ENCODE measurements at regions not wholly inside any gene's neighbourhood (a gene's known extent, or its start where the extent isn't known, plus 50 kb on each side); places are given as distances from the start of the nearest gene placed in this dataset.
A peak's percentile ranks its signal among the peaks of the same experiment; 100 is the strongest.
"Not testable (repeated sequence)": the region's sequence is repeated elsewhere in the genome, so short reads cannot be mapped to it uniquely, and the experiment has no call there.

- H3K27me3 Mint-ChIP-seq (ENCODE audit: low read depth) = peaks cover 4% of the 10 kb centered on the region
- H3K4me3 Mint-ChIP-seq = peak overlapping the region; percentile 13
- H3K4me1 Mint-ChIP-seq = peaks cover 35% of the 10 kb centered on the region
- no peak for DNase-seq (ENCODE audit: low read depth, low spot score)
- peak overlapping the region; percentile 88 for H3K27ac Mint-ChIP-seq (ENCODE audit: unreplicated experiment)
- peaks cover 5% of the 10 kb centered on the region for H3K9me3 Mint-ChIP-seq
- no peaks in the 10 kb centered on the region for H3K36me3 Mint-ChIP-seq (ENCODE audit: low read depth)
- TF ChIP-seq, protein P1, sequence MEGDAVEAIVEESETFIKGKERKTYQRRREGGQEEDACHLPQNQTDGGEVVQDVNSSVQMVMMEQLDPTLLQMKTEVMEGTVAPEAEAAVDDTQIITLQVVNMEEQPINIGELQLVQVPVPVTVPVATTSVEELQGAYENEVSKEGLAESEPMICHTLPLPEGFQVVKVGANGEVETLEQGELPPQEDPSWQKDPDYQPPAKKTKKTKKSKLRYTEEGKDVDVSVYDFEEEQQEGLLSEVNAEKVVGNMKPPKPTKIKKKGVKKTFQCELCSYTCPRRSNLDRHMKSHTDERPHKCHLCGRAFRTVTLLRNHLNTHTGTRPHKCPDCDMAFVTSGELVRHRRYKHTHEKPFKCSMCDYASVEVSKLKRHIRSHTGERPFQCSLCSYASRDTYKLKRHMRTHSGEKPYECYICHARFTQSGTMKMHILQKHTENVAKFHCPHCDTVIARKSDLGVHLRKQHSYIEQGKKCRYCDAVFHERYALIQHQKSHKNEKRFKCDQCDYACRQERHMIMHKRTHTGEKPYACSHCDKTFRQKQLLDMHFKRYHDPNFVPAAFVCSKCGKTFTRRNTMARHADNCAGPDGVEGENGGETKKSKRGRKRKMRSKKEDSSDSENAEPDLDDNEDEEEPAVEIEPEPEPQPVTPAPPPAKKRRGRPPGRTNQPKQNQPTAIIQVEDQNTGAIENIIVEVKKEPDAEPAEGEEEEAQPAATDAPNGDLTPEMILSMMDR (conservative IDR thresholded peaks at IDR 0.05) = no peak
Measured at GRCh38 chr1:14403961-14404645, 194.4 kb upstream of the KAZN start.

- H3K9me3 Mint-ChIP-seq = peaks cover 2% of the 10 kb centered on the region
- H3K36me3 Mint-ChIP-seq (ENCODE audit: low read depth) = no peaks in the 10 kb centered on the region
- TF ChIP-seq, protein P1 (conservative IDR thresholded peaks at IDR 0.05) = no peak
- no peak for DNase-seq (ENCODE audit: low read depth, low spot score)
- peaks cover 35% of the 10 kb centered on the region for H3K4me1 Mint-ChIP-seq
- H3K4me3 Mint-ChIP-seq = peak overlapping the region; percentile 13
- no peaks in the 10 kb centered on the region for H3K27me3 Mint-ChIP-seq (ENCODE audit: low read depth)
- H3K27ac Mint-ChIP-seq (ENCODE audit: unreplicated experiment) = peak overlapping the region; percentile 88
Measured at GRCh38 chr1:14404862-14405301, 193.6 kb upstream of the KAZN start.

GRCh38 chr1:14412235-14412634 is 186.2 kb upstream of the KAZN start:
- Mint-ChIP-seq H3K36me3 (ENCODE audit: low read depth) (no peaks in the 10 kb centered on the region), H3K4me3 (no peak overlapping the region), H3K27ac (ENCODE audit: unreplicated experiment) (no peak overlapping the region), H3K4me1 (peaks cover 2% of the 10 kb centered on the region), H3K27me3 (ENCODE audit: low read depth) (no peaks in the 10 kb centered on the region), H3K9me3 (no peaks in the 10 kb centered on the region)
- TF ChIP-seq, protein P1 (conservative IDR thresholded peaks at IDR 0.05) = no peak
- no peak for DNase-seq (ENCODE audit: low read depth, low spot score)

DNA sequence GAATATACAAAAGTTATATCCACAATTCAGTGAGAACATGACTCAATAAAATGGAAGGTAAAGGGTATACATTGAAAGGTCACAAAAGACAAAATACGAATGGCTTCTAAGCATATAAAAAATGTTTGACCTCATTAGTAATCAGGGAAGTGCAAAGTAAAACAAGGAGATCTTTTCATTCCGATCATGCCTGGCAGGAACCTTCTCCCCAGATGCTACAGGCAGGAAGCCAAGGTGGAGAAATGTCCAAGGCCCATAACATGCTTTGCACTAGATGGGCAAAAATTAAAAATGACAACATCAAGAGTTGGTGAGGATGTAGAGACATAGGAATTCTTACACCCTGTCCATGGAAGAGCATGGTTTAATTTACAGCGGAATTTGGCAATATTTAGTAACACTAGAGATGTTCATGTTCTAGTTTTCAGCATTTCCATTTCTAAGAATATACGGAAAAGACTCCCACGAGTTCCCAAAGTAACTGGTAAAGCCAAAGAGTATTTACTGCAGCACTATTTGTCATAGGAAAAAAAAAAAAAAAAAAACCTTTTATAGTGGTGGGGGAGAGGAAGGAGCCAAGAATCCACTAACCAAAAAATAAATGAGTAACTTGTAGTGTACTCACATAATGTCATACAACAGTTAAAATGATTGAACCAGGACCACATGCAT is 184.5 kb upstream of the KAZN start:
- H3K9me3 Mint-ChIP-seq = no peaks in the 10 kb centered on the region
- H3K27ac Mint-ChIP-seq (ENCODE audit: unreplicated experiment) = no peak overlapping the region
- TF ChIP-seq, protein P1 (conservative IDR thresholded peaks at IDR 0.05) = no peak
- H3K27me3 Mint-ChIP-seq (ENCODE audit: low read depth) = no peaks in the 10 kb centered on the region
- no peak overlapping the region for H3K4me3 Mint-ChIP-seq
- H3K4me1 Mint-ChIP-seq = no peaks in the 10 kb centered on the region
- no peak for DNase-seq (ENCODE audit: low read depth, low spot score)
- no peaks in the 10 kb centered on the region for H3K36me3 Mint-ChIP-seq (ENCODE audit: low read depth)

DNA sequence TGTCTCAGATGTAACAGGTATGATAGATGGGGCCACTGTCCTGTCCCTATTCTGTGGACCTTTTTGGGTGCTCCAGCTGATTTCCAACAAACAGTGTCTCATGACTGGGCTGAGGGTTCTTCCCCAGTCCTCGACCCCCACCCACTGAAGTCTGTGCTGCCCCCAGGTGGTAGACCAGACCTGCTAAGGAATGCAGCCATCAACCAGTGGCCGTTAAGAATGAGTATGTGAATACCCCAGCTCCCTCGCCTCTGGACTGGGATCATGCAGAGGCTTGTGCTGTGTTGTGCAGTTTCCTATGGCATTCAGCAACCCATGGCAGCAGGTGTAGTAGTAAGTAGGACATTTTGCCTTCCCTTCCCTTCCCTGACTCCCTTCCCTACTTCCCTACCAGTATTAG is 183.1 kb upstream of the KAZN start:
- no peak for DNase-seq (ENCODE audit: low read depth, low spot score)
- no peaks in the 10 kb centered on the region for H3K4me1 Mint-ChIP-seq
- no peaks in the 10 kb centered on the region for H3K9me3 Mint-ChIP-seq
- H3K36me3 Mint-ChIP-seq (ENCODE audit: low read depth) = no peaks in the 10 kb centered on the region
- no peaks in the 10 kb centered on the region for H3K27me3 Mint-ChIP-seq (ENCODE audit: low read depth)
- no peak overlapping the region for H3K4me3 Mint-ChIP-seq
- H3K27ac Mint-ChIP-seq (ENCODE audit: unreplicated experiment) = no peak overlapping the region
- TF ChIP-seq, protein P1 (conservative IDR thresholded peaks at IDR 0.05) = peak; percentile 26

DNA sequence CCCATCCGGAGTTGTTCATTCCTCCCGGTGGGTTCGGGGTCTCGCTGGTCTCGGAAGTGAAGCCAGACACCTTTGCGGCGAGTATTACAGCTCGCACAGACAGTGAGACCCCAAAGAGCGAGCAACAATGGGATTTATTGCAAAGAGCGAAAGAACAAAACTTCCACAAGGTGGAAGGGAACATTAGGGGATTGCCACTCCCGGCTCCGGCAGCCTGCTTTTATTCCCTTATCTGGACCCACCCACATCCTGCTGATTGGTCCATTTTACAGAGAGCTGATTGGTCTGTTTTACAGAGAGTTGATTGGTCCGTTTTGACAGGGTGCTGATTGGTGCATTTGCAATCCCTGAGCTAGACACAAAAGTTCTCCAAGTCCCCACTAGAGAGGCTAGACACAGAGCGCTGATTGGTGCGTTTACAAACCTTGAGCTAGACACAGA is 178.7 kb upstream of the KAZN start:
- H3K9me3 Mint-ChIP-seq; H3K27me3 Mint-ChIP-seq (ENCODE audit: low read depth); DNase-seq (ENCODE audit: low read depth, low spot score); H3K4me3 Mint-ChIP-seq; H3K4me1 Mint-ChIP-seq; H3K36me3 Mint-ChIP-seq (ENCODE audit: low read depth): not testable (repeated sequence)
- H3K27ac Mint-ChIP-seq (ENCODE audit: unreplicated experiment) = peak overlapping the region; percentile 35
